Parathyroid adenoma (tissue), 2 donors: ENCODE measurements at regions not wholly inside any gene's neighbourhood (a gene's known extent, or its start where the extent isn't known, plus 50 kb on each side); places are given as distances from the start of the nearest gene placed in this dataset.

Source experiments
- H2AFZ ChIP-seq: fragments of 300-600 bp; sonication (generic); one replicate; pipeline ENCODE4 v1.7.0; 2017; ENCODE audit warnings: antibody characterized with exemption, mild to moderate bottlenecking
- H3K27ac ChIP-seq: fragments of 300-600 bp; sonication (generic); one replicate; pipeline ENCODE4 v1.7.0; 2017
- H3K27me3 ChIP-seq: fragments of 300-600 bp; sonication (generic); one replicate; pipeline ENCODE4 v1.7.0; 2017; ENCODE audit warnings: low read length; ENCODE audit not compliant: control insufficient read depth, insufficient read depth
- H3K36me3 ChIP-seq: fragments of 300-600 bp; sonication (generic); one replicate; pipeline ENCODE4 v1.7.0; 2017; ENCODE audit warnings: low read length; ENCODE audit not compliant: control insufficient read depth, insufficient read depth
- H3K4me1 ChIP-seq: fragments of 300-600 bp; sonication (generic); one replicate; pipeline ENCODE4 v1.7.0; 2017; ENCODE audit warnings: control low read depth
- H3K4me2 ChIP-seq: fragments of 300-600 bp; sonication (generic); one replicate; pipeline ENCODE4 v1.7.0; 2017; ENCODE audit warnings: low read length
- H3K4me3 ChIP-seq: fragments of 300-600 bp; sonication (generic); one replicate; pipeline ENCODE4 v1.7.0; 2017; ENCODE audit warnings: low read depth, low read length
- H3K79me2 ChIP-seq: fragments of 300-600 bp; sonication (generic); one replicate; pipeline ENCODE4 v1.7.0; 2017; ENCODE audit warnings: control low read depth
- H3K9ac ChIP-seq: fragments of 300-600 bp; sonication (generic); one replicate; pipeline ENCODE4 v1.7.0; 2017; ENCODE audit warnings: mild to moderate bottlenecking
- H3K9me3 ChIP-seq: fragments of 300-600 bp; sonication (generic); one replicate; pipeline ENCODE4 v1.7.0; 2017; ENCODE audit warnings: low read length; ENCODE audit not compliant: control insufficient read depth
- CTCF ChIP-seq: fragments of 300-600 bp; sonication (generic); IDR thresholded peaks from one replicate; pipeline ENCODE4 v1.7.0; 2017; ENCODE audit warnings: antibody characterized with exemption, mild to moderate bottlenecking
- donor health status: primary hyperparathyroidism.

GRCh38 chr2:82344670-82345069 is 2040.1 kb upstream of the LRRTM1 start:
- H3K36me3 ChIP-seq = no peaks in the 10 kb centered on the region
- H3K79me2 ChIP-seq = no peaks in the 10 kb centered on the region
- H3K4me1 ChIP-seq = no peaks in the 10 kb centered on the region
- TF ChIP-seq CTCF = no peak
- no peak overlapping the region for H2AFZ ChIP-seq
- H3K27me3 ChIP-seq = no peaks in the 10 kb centered on the region
- no peak overlapping the region for H3K9ac ChIP-seq
- H3K27ac ChIP-seq = no peak overlapping the region
- H3K4me2 ChIP-seq = no peak overlapping the region
- no peak overlapping the region for H3K4me3 ChIP-seq
- H3K9me3 ChIP-seq = no peaks in the 10 kb centered on the region

GRCh38 chr2:82342356-82342755 is 2037.8 kb upstream of the LRRTM1 start:
- H3K4me2 ChIP-seq = no peak overlapping the region
- H3K4me1 ChIP-seq = no peaks in the 10 kb centered on the region
- H3K27ac ChIP-seq = no peak overlapping the region
- no peak overlapping the region for H3K4me3 ChIP-seq
- no peak for TF ChIP-seq CTCF
- H3K9me3 ChIP-seq = no peaks in the 10 kb centered on the region
- H3K9ac ChIP-seq = no peak overlapping the region
- H2AFZ ChIP-seq = no peak overlapping the region
- H3K79me2 ChIP-seq = no peaks in the 10 kb centered on the region
- H3K36me3 ChIP-seq = no peaks in the 10 kb centered on the region
- no peaks in the 10 kb centered on the region for H3K27me3 ChIP-seq

GRCh38 chr2:82340578-82341053 is 2036.1 kb upstream of the LRRTM1 start:
- Histone ChIP-seq H3K27ac (no peak overlapping the region), H2AFZ (no peak overlapping the region), H3K79me2 (no peaks in the 10 kb centered on the region), H3K9me3 (no peaks in the 10 kb centered on the region), H3K4me3 (no peak overlapping the region), H3K9ac (no peak overlapping the region), H3K36me3 (no peaks in the 10 kb centered on the region), H3K27me3 (no peaks in the 10 kb centered on the region), H3K4me2 (no peak overlapping the region), H3K4me1 (no peaks in the 10 kb centered on the region)
- no peak for TF ChIP-seq CTCF

GRCh38 chr2:82339805-82340204 is 2035.3 kb upstream of the LRRTM1 start:
- Histone ChIP-seq H3K27ac (no peak overlapping the region), H3K79me2 (no peaks in the 10 kb centered on the region), H2AFZ (no peak overlapping the region), H3K27me3 (no peaks in the 10 kb centered on the region), H3K4me1 (no peaks in the 10 kb centered on the region), H3K4me3 (no peak overlapping the region), H3K4me2 (no peak overlapping the region), H3K36me3 (no peaks in the 10 kb centered on the region), H3K9ac (no peak overlapping the region), H3K9me3 (no peaks in the 10 kb centered on the region)
- TF ChIP-seq CTCF = no peak

GRCh38 chr2:82333697-82334096 is 2029.1 kb upstream of the LRRTM1 start:
- no peak overlapping the region for H3K4me2 ChIP-seq
- no peak overlapping the region for H2AFZ ChIP-seq

More at GRCh38 chr2:82333697-82334096, 2029.1 kb upstream of the LRRTM1 start:
- TF ChIP-seq CTCF = no peak
- no peaks in the 10 kb centered on the region for H3K9me3 ChIP-seq
- H3K4me3 ChIP-seq = no peak overlapping the region
- H3K27me3 ChIP-seq = no peaks in the 10 kb centered on the region
- H3K27ac ChIP-seq = no peak overlapping the region
- no peak overlapping the region for H3K9ac ChIP-seq
- H3K4me1 ChIP-seq = no peaks in the 10 kb centered on the region
- H3K79me2 ChIP-seq = no peaks in the 10 kb centered on the region
- no peaks in the 10 kb centered on the region for H3K36me3 ChIP-seq
